Mammary epithelial cell (primary cell): ENCODE measurements at regions not wholly inside any gene's neighbourhood (a gene's known extent, or its start where the extent isn't known, plus 50 kb on each side); places are given as distances from the start of the nearest gene placed in this dataset.

ENCODE experiments used
- EZH2 ChIP-seq: IDR thresholded peaks from 2 replicates; pipeline ENCODE4 v1.6.1; 2012; ENCODE audit warnings: low read length, inconsistent platforms, borderline replicate concordance
- TF ChIP-seq, protein P1 (sequence below), 2 donors: IDR thresholded peaks in 1 of 2; conservative IDR thresholded peaks in 1 of 2; 2 replicates each; pipeline ENCODE4 v1.5.1; 2011 to 2012; ENCODE audit warnings: inconsistent platforms in 2 of 2, low read length in 2 of 2, mild to moderate bottlenecking in 2 of 2, control low read depth in 1 of 2, low read depth in 1 of 2; ENCODE audit not compliant: insufficient read depth in 1 of 2; ENCODE audit errors: extremely low read depth in 1 of 2

DNA sequence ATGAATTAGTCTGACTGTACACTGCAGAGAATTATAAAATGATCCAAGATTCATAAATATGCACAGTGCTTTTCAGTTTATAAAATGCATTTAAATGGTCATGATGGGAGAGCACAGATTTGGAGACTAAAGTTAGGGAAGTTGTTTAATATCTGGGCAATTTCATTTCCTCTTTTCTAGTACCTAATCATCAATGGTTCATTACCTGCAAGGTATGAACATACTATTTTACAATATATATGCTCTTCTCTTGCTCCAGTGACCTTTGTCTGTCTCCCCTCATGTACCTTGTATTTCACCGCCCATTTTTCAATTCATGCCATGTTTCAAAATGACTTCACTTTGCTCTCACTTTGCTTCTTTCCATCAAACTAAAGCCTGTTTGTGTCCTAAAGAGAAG is 114.5 kb downstream of the SUCNR1 start:
- TF ChIP-seq EZH2 = no peak
- TF ChIP-seq, protein P1, sequence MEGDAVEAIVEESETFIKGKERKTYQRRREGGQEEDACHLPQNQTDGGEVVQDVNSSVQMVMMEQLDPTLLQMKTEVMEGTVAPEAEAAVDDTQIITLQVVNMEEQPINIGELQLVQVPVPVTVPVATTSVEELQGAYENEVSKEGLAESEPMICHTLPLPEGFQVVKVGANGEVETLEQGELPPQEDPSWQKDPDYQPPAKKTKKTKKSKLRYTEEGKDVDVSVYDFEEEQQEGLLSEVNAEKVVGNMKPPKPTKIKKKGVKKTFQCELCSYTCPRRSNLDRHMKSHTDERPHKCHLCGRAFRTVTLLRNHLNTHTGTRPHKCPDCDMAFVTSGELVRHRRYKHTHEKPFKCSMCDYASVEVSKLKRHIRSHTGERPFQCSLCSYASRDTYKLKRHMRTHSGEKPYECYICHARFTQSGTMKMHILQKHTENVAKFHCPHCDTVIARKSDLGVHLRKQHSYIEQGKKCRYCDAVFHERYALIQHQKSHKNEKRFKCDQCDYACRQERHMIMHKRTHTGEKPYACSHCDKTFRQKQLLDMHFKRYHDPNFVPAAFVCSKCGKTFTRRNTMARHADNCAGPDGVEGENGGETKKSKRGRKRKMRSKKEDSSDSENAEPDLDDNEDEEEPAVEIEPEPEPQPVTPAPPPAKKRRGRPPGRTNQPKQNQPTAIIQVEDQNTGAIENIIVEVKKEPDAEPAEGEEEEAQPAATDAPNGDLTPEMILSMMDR (conservative IDR thresholded peaks at IDR 0.05 in 1 of 2, IDR thresholded peaks at IDR 0.05 in 1 of 2; ENCODE audit: extremely low read depth in 1 of 2, insufficient read depth in 1 of 2, low read depth in 1 of 2, low read length in 2 of 2) = no peak
